B cell (primary cell): ENCODE measurements at regions not wholly inside any gene's neighbourhood (a gene's known extent, or its start where the extent isn't known, plus 50 kb on each side); places are given as distances from the start of the nearest gene placed in this dataset.

ENCODE experiments used
- ATAC-seq: fragments of 200-7000 bp; cut with Tn5 transposase; one replicate; pipeline ENCODE4 v1.10.0; 2021; ENCODE audit warnings: low read depth, mild to moderate bottlenecking, moderate number of reproducible peaks, moderate library complexity
- CTCF ChIA-PET: fragments of 350-600 bp; sonication (Branson Sonifier 250); formaldehyde crosslinking; loops from one replicate; lab custom pipeline; 2021; ENCODE audit warnings: antibody characterized with exemption, inconsistent platforms; lab: Charles Lee
- POLR2A ChIA-PET: fragments of 350-600 bp; sonication (Branson Sonifier 250); formaldehyde crosslinking; loops from one replicate; lab custom pipeline; 2021; ENCODE audit warnings: antibody characterized with exemption; lab: Charles Lee
- DNase-seq: peaks from one replicate; pipeline ENCODE4 v3.0.0; 2013
- H2AFZ ChIP-seq: 2 replicates; pipeline ENCODE4 v1.6.1; 2012; ENCODE audit warnings: mild to moderate bottlenecking, low read depth, low read length; ENCODE audit not compliant: insufficient read depth, poor library complexity, severe bottlenecking
- H3K27ac ChIP-seq, 2 donors: 1 replicate in 1 of 2; 2 replicates in 1 of 2; pipeline ENCODE4 v1.5.1; 2012 to 2013; ENCODE audit warnings: low read length in 2 of 2, mild to moderate bottlenecking in 2 of 2, moderate library complexity in 1 of 2
- H3K27me3 ChIP-seq, 4 experiments: fragments of 200-600 bp in 1 of 4; sonication (generic) in 1 of 4; replicated peaks in 1 of 4; 1 replicate in 2 of 4; 2 replicates in 2 of 4; pipeline versions ENCODE4 v1.6.1 to v1.7.0; 2013 to 2016; ENCODE audit warnings: low read length in 3 of 4, mild to moderate bottlenecking in 2 of 4, mixed read lengths in 1 of 4, moderate library complexity in 1 of 4; ENCODE audit not compliant: insufficient read depth in 4 of 4, control insufficient read depth in 3 of 4; ENCODE audit errors: control extremely low read depth in 1 of 4
- H3K36me3 ChIP-seq, 2 experiments: replicated peaks in 1 of 2; 1 replicate in 1 of 2; 2 replicates in 1 of 2; pipeline versions ENCODE4 v1.6.1 to v1.7.1; 2013; ENCODE audit warnings: low read length in 1 of 2; ENCODE audit not compliant: insufficient read depth in 2 of 2, control insufficient read depth in 1 of 2; ENCODE audit errors: control extremely low read depth in 1 of 2, extremely low read depth in 1 of 2
- H3K4me1 ChIP-seq, 2 donors: fragments of 200-600 bp in 1 of 2; sonication (generic) in 1 of 2; 1 replicate in 1 of 2; 2 replicates in 1 of 2; pipeline versions ENCODE4 v1.5.1 to v1.6.1; 2013 to 2017; ENCODE audit warnings: low read length in 2 of 2; ENCODE audit not compliant: control insufficient read depth in 2 of 2, insufficient read depth in 2 of 2
- H3K4me2 ChIP-seq: replicated peaks from 2 replicates; pipeline ENCODE3; 2012; ENCODE audit warnings: mild to moderate bottlenecking, low read depth, low read length; ENCODE audit not compliant: poor library complexity, severe bottlenecking
- H3K4me3 ChIP-seq, 5 experiments: fragments of 200-600 bp in 1 of 5; sonication (generic) in 1 of 5; 1 replicate in 3 of 5; 2 replicates in 2 of 5; pipeline versions ENCODE4 v1.5.1 to v1.7.0; 2011 to 2016; ENCODE audit warnings: low read length in 4 of 5, mild to moderate bottlenecking in 4 of 5, low read depth in 2 of 5, control low read depth in 1 of 5, moderate library complexity in 1 of 5; ENCODE audit not compliant: insufficient read depth in 1 of 5; ENCODE audit errors: control extremely low read depth in 1 of 5, extremely low read depth in 1 of 5
- H3K79me2 ChIP-seq: fragments of 200-600 bp; sonication (generic); one replicate; pipeline ENCODE4 v1.6.0; 2016; ENCODE audit warnings: low read length; ENCODE audit not compliant: control insufficient read depth, insufficient read depth
- H3K9ac ChIP-seq: fragments of 200-600 bp; sonication (generic); 2 replicates; pipeline ENCODE4 v1.6.1; 2017; ENCODE audit warnings: mild to moderate bottlenecking, low read length, moderate library complexity
- H3K9me3 ChIP-seq, 3 donors: one replicate each; pipeline versions ENCODE4 v1.6.1 to v1.7.1; 2013; ENCODE audit warnings: low read length in 2 of 3; ENCODE audit not compliant: control insufficient read depth in 2 of 3, insufficient read depth in 1 of 3; ENCODE audit errors: control extremely low read depth in 1 of 3
- H4K20me1 ChIP-seq: 2 replicates; pipeline ENCODE4 v1.6.0; 2012; ENCODE audit warnings: mild to moderate bottlenecking, low read length; ENCODE audit not compliant: insufficient read depth, control insufficient read depth, poor library complexity, severe bottlenecking
- H3K27ac Mint-ChIP-seq: one replicate; pipeline ENCODE4 v1.8.0; 2021; ENCODE audit warnings: mixed read lengths
- H3K27me3 Mint-ChIP-seq: one replicate; pipeline ENCODE4 v1.8.0; 2021; ENCODE audit warnings: mixed read lengths
- H3K4me1 Mint-ChIP-seq: one replicate; pipeline ENCODE4 v1.8.0; 2021; ENCODE audit warnings: mixed read lengths
- H3K4me3 Mint-ChIP-seq: one replicate; pipeline ENCODE4 v1.8.0; 2021; ENCODE audit warnings: mixed read lengths
- H3K9me3 Mint-ChIP-seq: one replicate; pipeline ENCODE4 v1.8.0; 2022; ENCODE audit warnings: mixed read lengths; ENCODE audit not compliant: insufficient read depth
- EZH2 ChIP-seq: IDR thresholded peaks from 2 replicates; pipeline ENCODE4 v1.6.1; 2012; ENCODE audit warnings: borderline replicate concordance, low read depth, mild to moderate bottlenecking, moderate library complexity, low read length; ENCODE audit not compliant: insufficient read depth, poor library complexity, severe bottlenecking
- WGBS: methylation state at CpG from one replicate; pipeline ENCODE4 v1.1.5; 2013; ENCODE audit warnings: missing lambda C conversion rate; ENCODE audit not compliant: insufficient coverage; 5-methylcytosine and 5-hydroxymethylcytosine counted together
- intact Hi-C: fragments of 100-400 bp; cut with micrococcal nuclease; formaldehyde crosslinking; loops from one replicate; pipeline ENCODE4 v1.10.0; 2022
- TF ChIP-seq, protein P1 (sequence below): fragments of 200-600 bp; IDR thresholded peaks from one replicate; pipeline ENCODE4 v1.8.0; 2022; ENCODE audit warnings: antibody characterized with exemption, mild to moderate bottlenecking

DNA sequence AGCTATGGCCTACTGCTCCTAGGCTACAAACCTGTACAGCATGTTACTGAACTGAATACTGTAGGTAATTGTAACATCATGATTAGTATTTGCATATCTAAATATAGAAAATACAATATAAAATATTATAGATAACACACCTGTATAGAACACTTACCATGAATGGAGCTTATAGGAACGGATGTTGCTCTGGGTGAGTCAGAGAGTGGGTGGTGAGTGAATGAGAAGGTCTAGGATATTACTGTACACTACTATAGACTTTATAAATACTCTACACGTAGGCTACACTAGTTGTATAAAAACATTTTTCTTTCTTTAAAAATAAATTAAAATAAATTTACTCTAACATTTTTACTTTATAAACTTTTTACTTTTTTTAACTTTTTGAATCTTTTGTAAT, 224.0 kb upstream of the CBLB start:
- Histone ChIP-seq H3K79me2 (no peaks in the 10 kb centered on the region), H3K27ac (no peak overlapping the region), H3K9ac (no peak overlapping the region), H3K9me3 (no peaks in the 10 kb centered on the region), H3K27me3 (no peaks in the 10 kb centered on the region), H3K4me3 (no peak overlapping the region), H3K36me3 (no peaks in the 10 kb centered on the region), H3K4me2 (no peak overlapping the region), H3K4me1 (no peaks in the 10 kb centered on the region), H4K20me1 (no peaks in the 10 kb centered on the region), H2AFZ (no peak overlapping the region)
- no CpG with 5 or more reads among the region's 2 CpGs for WGBS
- ATAC-seq (no peak), DNase-seq (no peak)
- H3K27ac Mint-ChIP-seq, result no peak overlapping the region
- H3K9me3 Mint-ChIP-seq, result no peaks in the 10 kb centered on the region
- H3K27me3 Mint-ChIP-seq, result no peaks in the 10 kb centered on the region
- H3K4me1 Mint-ChIP-seq, result no peaks in the 10 kb centered on the region
- POLR2A ChIA-PET, result no interaction called here
- H3K4me3 Mint-ChIP-seq, result no peak overlapping the region
- intact Hi-C loops, result no loop called here
- CTCF ChIA-PET, result no interaction called here
- TF ChIP-seq, protein P1, sequence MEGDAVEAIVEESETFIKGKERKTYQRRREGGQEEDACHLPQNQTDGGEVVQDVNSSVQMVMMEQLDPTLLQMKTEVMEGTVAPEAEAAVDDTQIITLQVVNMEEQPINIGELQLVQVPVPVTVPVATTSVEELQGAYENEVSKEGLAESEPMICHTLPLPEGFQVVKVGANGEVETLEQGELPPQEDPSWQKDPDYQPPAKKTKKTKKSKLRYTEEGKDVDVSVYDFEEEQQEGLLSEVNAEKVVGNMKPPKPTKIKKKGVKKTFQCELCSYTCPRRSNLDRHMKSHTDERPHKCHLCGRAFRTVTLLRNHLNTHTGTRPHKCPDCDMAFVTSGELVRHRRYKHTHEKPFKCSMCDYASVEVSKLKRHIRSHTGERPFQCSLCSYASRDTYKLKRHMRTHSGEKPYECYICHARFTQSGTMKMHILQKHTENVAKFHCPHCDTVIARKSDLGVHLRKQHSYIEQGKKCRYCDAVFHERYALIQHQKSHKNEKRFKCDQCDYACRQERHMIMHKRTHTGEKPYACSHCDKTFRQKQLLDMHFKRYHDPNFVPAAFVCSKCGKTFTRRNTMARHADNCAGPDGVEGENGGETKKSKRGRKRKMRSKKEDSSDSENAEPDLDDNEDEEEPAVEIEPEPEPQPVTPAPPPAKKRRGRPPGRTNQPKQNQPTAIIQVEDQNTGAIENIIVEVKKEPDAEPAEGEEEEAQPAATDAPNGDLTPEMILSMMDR, result no peak
- TF ChIP-seq EZH2, result no peak

DNA sequence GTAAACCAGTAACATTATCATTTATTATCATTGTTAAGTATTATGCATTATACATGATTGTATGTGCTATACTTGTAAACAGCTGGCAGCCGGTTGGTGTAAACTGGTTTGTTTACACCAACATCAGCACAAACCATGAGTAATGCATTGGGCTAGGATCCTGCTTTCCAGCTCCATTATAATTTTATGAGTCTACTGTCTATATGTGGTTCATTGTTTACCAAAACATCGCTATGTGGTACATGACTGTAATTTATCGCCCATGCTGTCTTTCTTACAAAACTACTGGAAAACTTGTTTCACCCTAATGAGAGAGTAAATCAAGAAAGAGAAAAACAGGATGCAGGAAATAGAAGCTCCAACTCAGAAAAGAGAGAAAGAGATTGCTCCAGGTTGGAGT, 224.8 kb upstream of the CBLB start:
- Histone ChIP-seq H3K9ac (no peak overlapping the region), H3K4me3 (no peak overlapping the region), H2AFZ (no peak overlapping the region), H3K36me3 (no peaks in the 10 kb centered on the region), H3K27me3 (no peaks in the 10 kb centered on the region), H4K20me1 (no peaks in the 10 kb centered on the region), H3K27ac (no peak overlapping the region), H3K79me2 (no peaks in the 10 kb centered on the region), H3K4me2 (no peak overlapping the region), H3K4me1 (no peaks in the 10 kb centered on the region), H3K9me3 (no peaks in the 10 kb centered on the region)
- Mint-ChIP-seq H3K4me3 (no peak overlapping the region), H3K4me1 (no peaks in the 10 kb centered on the region), H3K27ac (no peak overlapping the region), H3K9me3 (no peaks in the 10 kb centered on the region), H3K27me3 (no peaks in the 10 kb centered on the region)
- ATAC-seq (no peak), DNase-seq (no peak)
- intact Hi-C loops, result no loop called here
- CTCF ChIA-PET, result no interaction called here
- TF ChIP-seq, protein P1, result no peak
- TF ChIP-seq EZH2, result no peak
- POLR2A ChIA-PET, result no interaction called here
- WGBS, result no CpG with 5 or more reads among the region's 3 CpGs
